Mesenchymal stem cell (in vitro differentiated cells and primary cell): ENCODE measurements at regions not wholly inside any gene's neighbourhood (a gene's known extent, or its start where the extent isn't known, plus 50 kb on each side); places are given as distances from the start of the nearest gene placed in this dataset.

Experiments
- DNase-seq: peaks from one replicate; pipeline ENCODE4 v3.0.0-alpha.2; 2013
- H2AFZ ChIP-seq: one replicate; pipeline ENCODE4 v1.6.1; 2013; ENCODE audit warnings: low read depth, mild to moderate bottlenecking, control low read depth, inconsistent platforms, low read length, moderate library complexity
- H2AK5ac ChIP-seq: 2 replicates; pipeline ENCODE4 v1.6.1; 2013; ENCODE audit warnings: low read length, moderate library complexity, mild to moderate bottlenecking, inconsistent platforms; ENCODE audit not compliant: severe bottlenecking
- H2BK120ac ChIP-seq: one replicate; pipeline ENCODE4 v1.6.1; 2013; ENCODE audit warnings: low read depth, mild to moderate bottlenecking, inconsistent platforms, low read length, moderate library complexity
- H2BK12ac ChIP-seq, 2 experiments: one replicate each; pipeline ENCODE4 v1.6.1; 2013; ENCODE audit warnings: inconsistent platforms in 2 of 2, low read length in 2 of 2, mild to moderate bottlenecking in 2 of 2, moderate library complexity in 2 of 2, control low read depth in 1 of 2
- H2BK15ac ChIP-seq: one replicate; pipeline ENCODE4 v1.6.1; 2013; ENCODE audit warnings: mild to moderate bottlenecking, low read depth, inconsistent platforms; ENCODE audit not compliant: poor library complexity, severe bottlenecking
- H2BK5ac ChIP-seq: 2 replicates; pipeline ENCODE4 v1.6.1; 2013; ENCODE audit warnings: low read depth, mild to moderate bottlenecking, low read length, control low read depth, inconsistent platforms; ENCODE audit not compliant: poor library complexity, severe bottlenecking
- H3K14ac ChIP-seq, 2 experiments: one replicate each; pipeline ENCODE4 v1.6.1; 2013; ENCODE audit warnings: inconsistent platforms in 2 of 2, low read length in 2 of 2, control low read depth in 1 of 2, mild to moderate bottlenecking in 1 of 2, moderate library complexity in 1 of 2
- H3K18ac ChIP-seq, 2 experiments: one replicate each; pipeline ENCODE4 v1.6.1; 2013; ENCODE audit warnings: inconsistent platforms in 2 of 2, low read length in 2 of 2, control low read depth in 1 of 2, low read depth in 1 of 2, mild to moderate bottlenecking in 1 of 2
- H3K23ac ChIP-seq, 2 experiments: one replicate each; pipeline ENCODE4 v1.6.1; 2013; ENCODE audit warnings: inconsistent platforms in 2 of 2, low read length in 2 of 2, mild to moderate bottlenecking in 2 of 2, moderate library complexity in 2 of 2, control low read depth in 1 of 2
- H3K27ac ChIP-seq: 2 replicates; pipeline ENCODE4 v1.5.1; 2013; ENCODE audit warnings: mild to moderate bottlenecking, moderate library complexity, low read length, control low read depth, inconsistent platforms; ENCODE audit not compliant: poor library complexity, severe bottlenecking
- H3K27me3 ChIP-seq, 2 experiments: 2 replicates each; pipeline versions ENCODE4 v1.6.1 to v1.7.0; 2013; ENCODE audit warnings: low read length in 2 of 2, mild to moderate bottlenecking in 2 of 2, moderate library complexity in 2 of 2, control low read depth in 1 of 2, inconsistent platforms in 1 of 2; ENCODE audit not compliant: control insufficient read depth in 1 of 2, insufficient read depth in 1 of 2
- H3K36me3 ChIP-seq, 2 experiments: 2 replicates each; pipeline versions ENCODE4 v1.6.1 to v1.7.0; 2013; ENCODE audit warnings: low read length in 2 of 2, control low read depth in 1 of 2, inconsistent platforms in 1 of 2, low read depth in 1 of 2, mild to moderate bottlenecking in 1 of 2; ENCODE audit not compliant: insufficient read depth in 2 of 2, control insufficient read depth in 1 of 2
- H3K4ac ChIP-seq, 2 experiments: one replicate each; pipeline ENCODE4 v1.6.1; 2013; ENCODE audit warnings: inconsistent platforms in 2 of 2, low read length in 2 of 2, mild to moderate bottlenecking in 2 of 2, moderate library complexity in 2 of 2, control low read depth in 1 of 2, low read depth in 1 of 2
- H3K4me1 ChIP-seq: 2 replicates; pipeline ENCODE4 v1.6.1; 2013; ENCODE audit warnings: low read depth, low read length, control low read depth; ENCODE audit not compliant: control insufficient read depth, insufficient read depth
- H3K4me2 ChIP-seq: 2 replicates; pipeline ENCODE4 v1.6.1; 2013; ENCODE audit warnings: low read length, mild to moderate bottlenecking, inconsistent platforms; ENCODE audit not compliant: poor library complexity, severe bottlenecking
- H3K4me3 ChIP-seq, 2 experiments: 2 replicates each; pipeline versions ENCODE4 v1.5.1 to v1.7.0; 2013; ENCODE audit warnings: low read length in 2 of 2, mild to moderate bottlenecking in 2 of 2, control low read depth in 1 of 2, low read depth in 1 of 2; ENCODE audit not compliant: insufficient read depth in 1 of 2
- H3K79me1 ChIP-seq: replicated peaks from 2 replicates; pipeline ENCODE4 v1.6.1; 2013; ENCODE audit warnings: mild to moderate bottlenecking, control low read depth, low read length, inconsistent platforms; ENCODE audit not compliant: poor library complexity, severe bottlenecking
- H3K9ac ChIP-seq: 2 replicates; pipeline ENCODE4 v1.7.0; 2013; ENCODE audit warnings: mild to moderate bottlenecking, low read length, moderate library complexity
- H3K9me3 ChIP-seq: 2 replicates; pipeline ENCODE4 v1.7.0; 2013; ENCODE audit warnings: mild to moderate bottlenecking, low read length; ENCODE audit not compliant: control insufficient read depth
- H4K8ac ChIP-seq: one replicate; pipeline ENCODE4 v1.6.1; 2013; ENCODE audit warnings: inconsistent platforms, mild to moderate bottlenecking, low read length, moderate library complexity
- H4K91ac ChIP-seq: one replicate; pipeline ENCODE4 v1.6.1; 2013; ENCODE audit warnings: mild to moderate bottlenecking, low read length, inconsistent platforms
- WGBS: methylation state at CpG from one replicate; pipeline ENCODE4 v1.1.7; 2013; ENCODE audit warnings: mixed read lengths; 5-methylcytosine and 5-hydroxymethylcytosine counted together

GRCh38 chrX:20789103-20789502, 522.4 kb upstream of the RPS6KA3 start:
- WGBS, result 62% methylated on average over 3 of the region's 3 CpGs
- DNase-seq, result no peak
- Histone ChIP-seq H3K27ac (no peak overlapping the region), H3K36me3 (no peaks in the 10 kb centered on the region), H2AK5ac (no peak overlapping the region), H3K23ac (no peak overlapping the region), H3K14ac (no peak overlapping the region), H3K9ac (no peak overlapping the region), H3K27me3 (no peaks in the 10 kb centered on the region), H3K4me1 (no peaks in the 10 kb centered on the region), H3K4ac (no peak overlapping the region), H2BK5ac (no peak overlapping the region), H3K79me1 (no peaks in the 10 kb centered on the region), H3K4me3 (no peak overlapping the region), H4K8ac (no peak overlapping the region), H3K18ac (no peak overlapping the region), H2BK15ac (no peak overlapping the region), H3K9me3 (no peaks in the 10 kb centered on the region), H2BK12ac (no peak overlapping the region), H2AFZ (no peak overlapping the region), H3K4me2 (no peak overlapping the region), H2BK120ac (no peak overlapping the region), H4K91ac (no peak overlapping the region)

GRCh38 chrX:20767346-20767745, 500.6 kb upstream of the RPS6KA3 start:
- Histone ChIP-seq H2BK5ac (no peak overlapping the region), H3K9ac (no peak overlapping the region), H2AFZ (no peak overlapping the region), H3K27me3 (no peaks in the 10 kb centered on the region), H4K8ac (no peak overlapping the region), H2BK120ac (no peak overlapping the region), H2AK5ac (no peak overlapping the region), H2BK15ac (no peak overlapping the region), H3K36me3 (no peaks in the 10 kb centered on the region), H3K4me1 (no peaks in the 10 kb centered on the region), H3K18ac (no peak overlapping the region), H3K23ac (no peak overlapping the region), H3K79me1 (no peaks in the 10 kb centered on the region), H3K4me2 (no peak overlapping the region), H4K91ac (no peak overlapping the region), H3K4ac (no peak overlapping the region), H3K27ac (no peak overlapping the region), H2BK12ac (no peak overlapping the region), H3K9me3 (peaks cover 5% of the 10 kb centered on the region), H3K4me3 (no peak overlapping the region), H3K14ac (no peak overlapping the region)
- WGBS, result no CpG with 5 or more reads among the region's 2 CpGs
- DNase-seq, result no peak

GRCh38 chrX:20756585-20756984, 489.9 kb upstream of the RPS6KA3 start:
- Histone ChIP-seq H3K27me3 (no peaks in the 10 kb centered on the region), H3K79me1 (no peaks in the 10 kb centered on the region), H4K91ac (no peak overlapping the region), H4K8ac (no peak overlapping the region), H3K14ac (no peak overlapping the region), H2AFZ (no peak overlapping the region), H2BK12ac (no peak overlapping the region), H3K4ac (no peak overlapping the region), H3K9ac (no peak overlapping the region), H3K23ac (no peak overlapping the region), H2BK120ac (no peak overlapping the region), H2AK5ac (no peak overlapping the region), H3K9me3 (no peaks in the 10 kb centered on the region), H2BK15ac (no peak overlapping the region), H3K36me3 (no peaks in the 10 kb centered on the region), H2BK5ac (no peak overlapping the region), H3K4me3 (no peak overlapping the region), H3K4me2 (no peak overlapping the region), H3K27ac (no peak overlapping the region), H3K18ac (no peak overlapping the region), H3K4me1 (no peaks in the 10 kb centered on the region)
- WGBS, result 44% methylated on average over 1 of the region's 1 CpG
- no peak for DNase-seq

- no peaks in the 10 kb centered on the region for H3K4me1 ChIP-seq
- no peaks in the 10 kb centered on the region for H3K27me3 ChIP-seq
- H2AFZ ChIP-seq, result no peak overlapping the region
- DNase-seq, result no peak
- no peak overlapping the region for H2BK120ac ChIP-seq
- no peak overlapping the region for H4K91ac ChIP-seq
- no peak overlapping the region for H3K4me3 ChIP-seq
- H3K23ac ChIP-seq, result no peak overlapping the region
- H3K9ac ChIP-seq, result no peak overlapping the region
- H3K27ac ChIP-seq, result no peak overlapping the region
- no peak overlapping the region for H2AK5ac ChIP-seq
- no peak overlapping the region for H3K4ac ChIP-seq
- no peak overlapping the region for H4K8ac ChIP-seq
- no peak overlapping the region for H2BK5ac ChIP-seq
- no peak overlapping the region for H2BK12ac ChIP-seq
- H3K79me1 ChIP-seq, result no peaks in the 10 kb centered on the region
- H3K18ac ChIP-seq, result no peak overlapping the region
- H2BK15ac ChIP-seq, result no peak overlapping the region
- no peak overlapping the region for H3K14ac ChIP-seq
- H3K4me2 ChIP-seq, result no peak overlapping the region
- no peaks in the 10 kb centered on the region for H3K36me3 ChIP-seq
- WGBS, result 76% methylated on average over 3 of the region's 3 CpGs
- H3K9me3 ChIP-seq, result no peaks in the 10 kb centered on the region
These were observed 486.4 kb upstream of the RPS6KA3 start for GRCh38 chrX:20753076-20753475.
